Spleen (tissue), 11 donors: ENCODE measurements at regions not wholly inside any gene's neighbourhood (a gene's known extent, or its start where the extent isn't known, plus 50 kb on each side); places are given as distances from the start of the nearest gene placed in this dataset.

Experiments used
- DNase-seq: peaks from one replicate; pipeline ENCODE4 v3.0.0-alpha.2; 2020
- H3K27ac ChIP-seq, 8 donors: fragments of 200-600 bp; sonication (generic) in 7 of 8; 1 replicate in 4 of 8; 2 replicates in 4 of 8; pipeline versions ENCODE4 v1.5.0 to v1.8.0; 2016 to 2021; ENCODE audit warnings: inconsistent platforms in 4 of 8, mild to moderate bottlenecking in 4 of 8, moderate library complexity in 1 of 8
- H3K27me3 ChIP-seq, 7 donors: fragments of 200-600 bp; sonication (generic) in 6 of 7; replicated peaks in 1 of 7; 1 replicate in 4 of 7; 2 replicates in 3 of 7; pipeline versions ENCODE4 v1.5.0 to v1.8.0; 2016 to 2021; ENCODE audit warnings: inconsistent platforms in 3 of 7, mild to moderate bottlenecking in 1 of 7
- H3K36me3 ChIP-seq, 6 donors: fragments of 200-600 bp; sonication (generic) in 5 of 6; 1 replicate in 4 of 6; 2 replicates in 2 of 6; pipeline versions ENCODE4 v1.5.0 to v1.8.0; 2016 to 2021; ENCODE audit warnings: inconsistent platforms in 2 of 6
- H3K4me1 ChIP-seq, 6 donors: fragments of 200-600 bp; sonication (generic) in 5 of 6; 1 replicate in 3 of 6; 2 replicates in 3 of 6; pipeline versions ENCODE4 v1.5.0 to v1.8.0; 2016 to 2021; ENCODE audit warnings: inconsistent platforms in 3 of 6
- H3K4me3 ChIP-seq, 8 donors: fragments of 200-600 bp; sonication (generic) in 7 of 8; 1 replicate in 4 of 8; 2 replicates in 4 of 8; pipeline versions ENCODE4 v1.5.0 to v1.8.0; 2016 to 2021; ENCODE audit warnings: inconsistent platforms in 4 of 8, mild to moderate bottlenecking in 4 of 8, moderate library complexity in 2 of 8
- H3K9me3 ChIP-seq, 8 donors: fragments of 200-600 bp; sonication (generic) in 7 of 8; 1 replicate in 4 of 8; 2 replicates in 4 of 8; pipeline versions ENCODE4 v1.5.0 to v1.8.0; 2016 to 2021; ENCODE audit warnings: inconsistent platforms in 4 of 8
- POLR2A ChIP-seq, 3 donors: fragments of 450-650 bp; IDR thresholded peaks; one replicate each; pipeline ENCODE4 v1.5.1; 2017; ENCODE audit warnings: antibody characterized with exemption in 3 of 3, mild to moderate bottlenecking in 1 of 3
- POLR2AphosphoS5 ChIP-seq, 3 donors: sonication (generic); formaldehyde crosslinking; IDR thresholded peaks; one replicate each; pipeline ENCODE4 v1.5.1; 2017; ENCODE audit warnings: antibody characterized with exemption in 3 of 3
- WGBS, 5 donors: extraction: QIAGEN DNeasy Blood & Tissue Kit in 3 of 5; methylation state at CpG; one replicate each; pipeline versions ENCODE4 v1.1.5 to v1.1.7; 2013 to 2018; 5-methylcytosine and 5-hydroxymethylcytosine counted together
- intact Hi-C: fragments of 100-400 bp; cut with DNase I; formaldehyde crosslinking; loops from one replicate; pipeline ENCODE4 v1.15.0; 2023; ENCODE audit warnings: low total_unique reads
- TF ChIP-seq, protein P1 (sequence below), 11 experiments: fragments of 200-600 bp in 7 of 11; fragments of 450-650 bp in 4 of 11; sonication (generic) in 4 of 11; IDR thresholded peaks in 8 of 11; conservative IDR thresholded peaks in 3 of 11; 1 replicate in 7 of 11; 2 replicates in 4 of 11; pipeline versions ENCODE4 v1.4.0 to v1.8.0; 2016 to 2021; ENCODE audit warnings: antibody characterized with exemption in 11 of 11, inconsistent platforms in 4 of 11, mild to moderate bottlenecking in 1 of 11
- donor health status: healthy with polysubstance abuse.
- donor health status: DM: no; HTN: no; CAD: no; lungs with moderate emphysema.
- donor health status: DM: no; HTN: no; CAD: no.
- donor health status: Bipolar disorder and iron deficiency.
- donor health status: healthy.
- donor health status: DM: no; HTN: no; CAD: no.
- donor health status: DM: yes; HTN: yes; CAD: no.

DNA sequence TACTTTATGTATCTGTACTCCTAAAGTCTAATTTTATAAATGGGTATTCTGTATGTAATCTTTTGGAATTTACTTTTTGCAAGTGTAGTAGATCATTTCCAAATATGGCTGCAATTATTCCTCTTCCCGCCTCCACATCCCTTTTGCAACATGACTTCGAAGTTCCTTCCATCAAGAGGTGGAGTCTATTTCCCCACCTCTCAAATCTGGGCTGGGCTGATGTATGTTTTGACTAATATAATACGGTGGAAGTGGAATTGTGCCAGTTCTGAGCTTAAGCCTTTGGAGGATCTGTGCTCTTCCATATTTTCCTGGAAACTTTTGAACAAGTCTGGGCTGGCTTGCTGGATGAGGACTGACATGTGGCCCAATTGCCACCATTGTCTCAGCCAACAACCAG lies 155.9 kb downstream of the FGF18 start:
- 57 to 87% (median 58%) methylated on average over 3 of the region's 3 CpGs for WGBS, 5 donors
- intact Hi-C loops: no loop called here
- Histone ChIP-seq H3K9me3 (peaks cover 0 to 20% (median 7%) of the 10 kb centered on the region in 8 donors), H3K27ac (no peak overlapping the region), H3K27me3 (peaks cover 0 to 23% (median 0%) of the 10 kb centered on the region in 7 donors), H3K36me3 (no peaks in the 10 kb centered on the region), H3K4me3 (no peak overlapping the region), H3K4me1 (peaks cover 0 to 30% (median 4%) of the 10 kb centered on the region in 6 donors)
- DNase-seq: no peak
- no peak for TF ChIP-seq POLR2A (IDR thresholded peaks at IDR 0.05)
- no peak for TF ChIP-seq POLR2AphosphoS5 (IDR thresholded peaks at IDR 0.05)
- TF ChIP-seq, protein P1, sequence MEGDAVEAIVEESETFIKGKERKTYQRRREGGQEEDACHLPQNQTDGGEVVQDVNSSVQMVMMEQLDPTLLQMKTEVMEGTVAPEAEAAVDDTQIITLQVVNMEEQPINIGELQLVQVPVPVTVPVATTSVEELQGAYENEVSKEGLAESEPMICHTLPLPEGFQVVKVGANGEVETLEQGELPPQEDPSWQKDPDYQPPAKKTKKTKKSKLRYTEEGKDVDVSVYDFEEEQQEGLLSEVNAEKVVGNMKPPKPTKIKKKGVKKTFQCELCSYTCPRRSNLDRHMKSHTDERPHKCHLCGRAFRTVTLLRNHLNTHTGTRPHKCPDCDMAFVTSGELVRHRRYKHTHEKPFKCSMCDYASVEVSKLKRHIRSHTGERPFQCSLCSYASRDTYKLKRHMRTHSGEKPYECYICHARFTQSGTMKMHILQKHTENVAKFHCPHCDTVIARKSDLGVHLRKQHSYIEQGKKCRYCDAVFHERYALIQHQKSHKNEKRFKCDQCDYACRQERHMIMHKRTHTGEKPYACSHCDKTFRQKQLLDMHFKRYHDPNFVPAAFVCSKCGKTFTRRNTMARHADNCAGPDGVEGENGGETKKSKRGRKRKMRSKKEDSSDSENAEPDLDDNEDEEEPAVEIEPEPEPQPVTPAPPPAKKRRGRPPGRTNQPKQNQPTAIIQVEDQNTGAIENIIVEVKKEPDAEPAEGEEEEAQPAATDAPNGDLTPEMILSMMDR (IDR thresholded peaks at IDR 0.05 in 8 of 11, conservative IDR thresholded peaks at IDR 0.05 in 3 of 11): no peak

DNA sequence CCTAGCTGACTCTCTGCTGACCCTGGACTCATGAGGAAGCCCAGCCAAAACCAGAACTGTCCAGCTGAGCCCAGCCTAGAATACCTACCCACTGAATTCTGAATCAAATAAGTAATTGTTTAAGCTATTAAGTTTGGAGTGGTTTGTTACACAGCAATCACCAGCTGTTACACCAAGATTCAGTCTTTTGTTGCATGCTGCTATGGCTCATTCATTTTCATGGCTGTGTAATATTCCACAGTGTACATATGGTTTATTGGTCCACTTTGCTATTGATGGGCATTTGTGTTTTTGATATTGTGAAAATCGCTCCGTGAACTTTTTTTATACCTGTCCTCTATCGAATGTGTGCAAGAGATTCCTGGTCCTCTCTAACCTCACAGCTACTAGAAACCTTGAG lies 156.4 kb downstream of the FGF18 start:
- Histone ChIP-seq H3K27ac (no peak overlapping the region), H3K9me3 (peaks cover 0 to 16% (median 3%) of the 10 kb centered on the region in 8 donors), H3K4me3 (no peak overlapping the region), H3K36me3 (no peaks in the 10 kb centered on the region), H3K27me3 (peaks cover 0 to 23% (median 0%) of the 10 kb centered on the region in 7 donors), H3K4me1 (peaks cover 0 to 31% (median 4%) of the 10 kb centered on the region in 6 donors)
- TF ChIP-seq, protein P1 (IDR thresholded peaks at IDR 0.05 in 8 of 11, conservative IDR thresholded peaks at IDR 0.05 in 3 of 11): no peak
- TF ChIP-seq POLR2A (IDR thresholded peaks at IDR 0.05) (no peak), POLR2AphosphoS5 (IDR thresholded peaks at IDR 0.05) (no peak)
- no peak for DNase-seq
- WGBS, 5 donors: 95 to 98% (median 97%) methylated on average over 3 of the region's 3 CpGs
- intact Hi-C loops: no loop called here

DNA sequence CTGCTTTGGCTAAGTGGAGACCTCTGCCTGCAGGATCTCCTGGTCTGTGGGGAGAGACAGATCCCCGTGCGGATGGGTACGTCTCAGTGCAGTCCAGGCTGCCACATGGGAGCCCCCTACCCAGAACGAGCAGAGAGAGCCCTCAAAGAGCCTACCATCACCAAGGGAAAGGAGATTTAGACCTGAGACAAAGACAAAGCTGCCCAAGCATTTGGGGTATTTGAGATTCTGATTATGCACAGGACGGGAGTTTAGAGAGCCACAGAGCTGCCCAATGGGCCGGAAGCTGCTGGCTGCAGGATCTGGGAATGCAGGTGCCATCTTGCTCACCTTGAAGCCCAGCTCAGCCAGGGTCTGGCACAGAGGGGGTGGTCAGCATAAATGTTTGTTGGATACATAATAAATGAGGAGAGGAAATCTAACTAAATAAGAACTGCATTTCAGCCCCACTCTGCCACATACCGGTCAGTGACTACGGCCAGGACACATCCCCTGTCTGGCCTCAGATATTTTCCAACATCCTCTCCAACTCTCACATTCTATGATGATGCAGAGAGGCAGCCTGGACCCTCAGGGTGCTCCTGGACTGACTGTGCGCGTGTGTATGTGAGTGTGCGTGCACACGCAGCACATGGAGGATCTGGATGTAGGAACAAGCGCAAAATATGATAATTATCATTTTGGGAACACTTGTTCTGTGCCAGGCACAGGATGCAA lies 157.8 kb downstream of the FGF18 start:
- WGBS, 5 donors: 82 to 93% (median 89%) methylated on average over 13 of the region's 13 CpGs
- no peak for TF ChIP-seq POLR2AphosphoS5 (IDR thresholded peaks at IDR 0.05)
- no peak for TF ChIP-seq POLR2A (IDR thresholded peaks at IDR 0.05)
- TF ChIP-seq, protein P1 (IDR thresholded peaks at IDR 0.05 in 8 of 11, conservative IDR thresholded peaks at IDR 0.05 in 3 of 11): no peak
- intact Hi-C loops: no loop called here

DNA sequence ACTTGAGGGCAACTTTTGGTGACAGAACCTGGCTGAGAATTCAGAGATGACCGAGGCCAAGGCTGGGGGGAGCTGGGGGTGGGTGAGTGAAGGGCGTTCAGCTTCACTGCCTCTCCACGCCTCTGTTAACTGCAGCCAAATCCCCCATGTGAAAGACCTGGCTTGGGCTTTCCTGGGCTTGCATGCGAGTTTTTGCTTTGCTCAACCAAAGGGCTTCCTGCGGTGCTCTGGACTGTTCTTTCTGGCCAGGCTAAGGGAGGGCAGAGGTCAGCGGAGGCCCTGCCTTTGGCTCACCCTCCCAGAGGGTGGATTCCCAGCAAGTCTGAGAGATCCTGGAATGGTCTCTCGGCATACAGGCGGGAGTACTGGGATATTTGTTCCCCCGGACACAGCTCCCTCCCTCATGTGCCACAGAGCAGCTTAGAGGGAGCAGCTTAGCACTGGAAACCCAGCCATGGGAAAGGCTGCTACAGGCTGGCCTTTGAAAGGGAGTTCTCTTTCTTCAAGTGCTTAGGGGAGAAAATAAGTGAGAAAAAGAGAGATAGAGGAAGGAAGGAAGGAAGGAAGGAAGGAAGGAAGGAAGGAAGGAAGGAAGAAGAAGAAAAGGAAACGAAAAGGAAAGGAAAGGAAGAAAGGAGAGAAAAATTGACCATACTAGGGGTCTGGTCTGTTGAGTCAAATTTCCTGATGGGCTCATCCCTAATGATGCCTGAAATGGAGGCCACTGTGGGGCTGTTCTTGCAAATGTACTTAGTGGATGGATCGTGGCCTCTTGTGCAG lies 158.8 kb downstream of the FGF18 start:
- 68 to 77% (median 73%) methylated on average over 8 to 11 of the region's 11 CpGs for WGBS, 5 donors

More for the DNA sequence above, 157.8 kb downstream of the FGF18 start:
- Histone ChIP-seq H3K27ac (no peak overlapping the region), H3K4me3 (no peak overlapping the region), H3K36me3 (no peaks in the 10 kb centered on the region), H3K4me1 (peaks cover 0 to 31% (median 4%) of the 10 kb centered on the region in 6 donors), H3K9me3 (peaks cover 0 to 9% (median 0%) of the 10 kb centered on the region in 8 donors), H3K27me3 (peaks cover 0 to 23% (median 0%) of the 10 kb centered on the region in 7 donors)
- no peak for DNase-seq

More for the DNA sequence above, 158.8 kb downstream of the FGF18 start:
- Histone ChIP-seq H3K36me3 (no peaks in the 10 kb centered on the region), H3K4me3 (no peak overlapping the region), H3K9me3 (peaks cover 0 to 9% (median 0%) of the 10 kb centered on the region in 8 donors), H3K27ac (peak overlapping the region in 3 of 8 donors; percentile 38 to 55 (median 39)), H3K4me1 (peaks cover 0 to 31% (median 4%) of the 10 kb centered on the region in 6 donors), H3K27me3 (peaks cover 0 to 23% (median 0%) of the 10 kb centered on the region in 7 donors)
- intact Hi-C loops: no loop called here
- DNase-seq: no peak
- TF ChIP-seq POLR2AphosphoS5 (IDR thresholded peaks at IDR 0.05) (peak in 2 of 3 donors; percentile 11 to 43), POLR2A (IDR thresholded peaks at IDR 0.05) (no peak)
